Neural progenitor cell (in vitro differentiated cells): ENCODE measurements at regions not wholly inside any gene's neighbourhood (a gene's known extent, or its start where the extent isn't known, plus 50 kb on each side); places are given as distances from the start of the nearest gene placed in this dataset.

Experiments used
- DNase-seq: peaks from one replicate; pipeline ENCODE4 v3.0.0-alpha.2; 2016; ENCODE audit warnings: low spot score
- H2AFZ ChIP-seq: fragments of 200-600 bp; sonication (generic); replicated peaks from 2 replicates; pipeline ENCODE4 v1.6.1; 2016; ENCODE audit warnings: antibody characterized with exemption
- H3F3A ChIP-seq: fragments of 200-600 bp; sonication (generic); 2 replicates; pipeline ENCODE4 v1.6.1; 2016; ENCODE audit warnings: antibody characterized with exemption, low read depth
- H3K27ac ChIP-seq: fragments of 200-600 bp; sonication (generic); 2 replicates; pipeline ENCODE4 v1.5.1; 2016; ENCODE audit warnings: mild to moderate bottlenecking
- H3K27me3 ChIP-seq: fragments of 200-600 bp; sonication (generic); 2 replicates; pipeline ENCODE4 v1.6.1; 2016; ENCODE audit warnings: mild to moderate bottlenecking, moderate library complexity
- H3K36me3 ChIP-seq: fragments of 200-600 bp; sonication (generic); 2 replicates; pipeline ENCODE4 v1.5.1; 2016
- H3K4me1 ChIP-seq: fragments of 200-600 bp; sonication (generic); 2 replicates; pipeline ENCODE4 v1.6.1; 2016; ENCODE audit warnings: mixed run types
- H3K4me2 ChIP-seq: fragments of 200-600 bp; sonication (generic); 2 replicates; pipeline ENCODE4 v1.6.1; 2016
- H3K4me3 ChIP-seq: fragments of 200-600 bp; sonication (generic); 2 replicates; pipeline ENCODE4 v1.5.1; 2016
- H3K79me2 ChIP-seq: fragments of 200-600 bp; sonication (generic); 2 replicates; pipeline ENCODE4 v1.6.1; 2016; ENCODE audit warnings: low read depth
- H3K9ac ChIP-seq: fragments of 200-600 bp; sonication (generic); 2 replicates; pipeline ENCODE4 v1.6.1; 2016
- H3K9me3 ChIP-seq: fragments of 200-600 bp; sonication (generic); 2 replicates; pipeline ENCODE4 v1.5.1; 2016; ENCODE audit warnings: low read depth
- H4K20me1 ChIP-seq: fragments of 200-600 bp; sonication (generic); 2 replicates; pipeline ENCODE4 v1.6.1; 2016; ENCODE audit warnings: low read depth
- H3K27ac Mint-ChIP-seq: 3 replicates; pipeline ENCODE4 v1.8.0; 2021; ENCODE audit warnings: mixed read lengths
- H3K27me3 Mint-ChIP-seq: 2 replicates; pipeline ENCODE4 v1.8.0; 2022; ENCODE audit warnings: low read depth, mild to moderate bottlenecking, inconsistent platforms, moderate library complexity, mixed read lengths; ENCODE audit not compliant: insufficient read depth
- H3K36me3 Mint-ChIP-seq: 3 replicates; pipeline ENCODE4 v1.8.0; 2021; ENCODE audit warnings: mixed read lengths
- H3K4me1 Mint-ChIP-seq: 3 replicates; pipeline ENCODE4 v1.8.0; 2021; ENCODE audit warnings: mixed read lengths
- H3K4me3 Mint-ChIP-seq: 3 replicates; pipeline ENCODE4 v1.8.0; 2021; ENCODE audit warnings: mild to moderate bottlenecking, moderate library complexity, mixed read lengths
- H3K9me3 Mint-ChIP-seq: 3 replicates; pipeline ENCODE4 v1.8.0; 2020; ENCODE audit warnings: mixed read lengths
- CTCF ChIP-seq: fragments of 200-600 bp; sonication (generic); IDR thresholded peaks from 2 replicates; pipeline ENCODE4 v1.5.1; 2017; ENCODE audit warnings: antibody characterized with exemption, mild to moderate bottlenecking
- EZH2 ChIP-seq: fragments of 200-600 bp; sonication (generic); IDR thresholded peaks from 2 replicates; pipeline ENCODE4 v1.6.1; 2017; ENCODE audit warnings: antibody characterized with exemption, mild to moderate bottlenecking, moderate library complexity
- EZH2phosphoT487 ChIP-seq: fragments of 200-600 bp; sonication (generic); IDR thresholded peaks from 2 replicates; pipeline ENCODE4 v1.6.1; 2017; ENCODE audit warnings: antibody characterized with exemption

GRCh38 chr6:126173265-126173664 is 166.7 kb upstream of the CENPW start:
- no peak overlapping the region for H3K9ac ChIP-seq
- Mint-ChIP-seq H3K27me3 (no peaks in the 10 kb centered on the region), H3K36me3 (no peaks in the 10 kb centered on the region), H3K4me3 (no peak overlapping the region), H3K9me3 (no peaks in the 10 kb centered on the region), H3K27ac (no peak overlapping the region), H3K4me1 (peaks cover 19% of the 10 kb centered on the region)
- no peak overlapping the region for H3K4me2 ChIP-seq
- no peak overlapping the region for H3K27ac ChIP-seq
- no peaks in the 10 kb centered on the region for H3K27me3 ChIP-seq
- no peaks in the 10 kb centered on the region for H3K9me3 ChIP-seq
- H2AFZ ChIP-seq = no peak overlapping the region
- no peaks in the 10 kb centered on the region for H3K79me2 ChIP-seq
- peaks cover 20% of the 10 kb centered on the region for H3K4me1 ChIP-seq
- no peaks in the 10 kb centered on the region for H3K36me3 ChIP-seq
- TF ChIP-seq EZH2phosphoT487 (no peak), EZH2 (no peak), CTCF (no peak)
- no peaks in the 10 kb centered on the region for H4K20me1 ChIP-seq
- H3K4me3 ChIP-seq = no peak overlapping the region
- H3F3A ChIP-seq = no peaks in the 10 kb centered on the region
- no peak for DNase-seq

GRCh38 chr6:126174697-126175096 is 165.2 kb upstream of the CENPW start:
- Mint-ChIP-seq H3K27ac (no peak overlapping the region), H3K36me3 (no peaks in the 10 kb centered on the region), H3K27me3 (no peaks in the 10 kb centered on the region), H3K4me1 (peaks cover 19% of the 10 kb centered on the region), H3K4me3 (no peak overlapping the region), H3K9me3 (no peaks in the 10 kb centered on the region)
- Histone ChIP-seq H3F3A (no peaks in the 10 kb centered on the region), H3K36me3 (no peaks in the 10 kb centered on the region), H3K4me2 (no peak overlapping the region), H3K27ac (no peak overlapping the region), H3K79me2 (no peaks in the 10 kb centered on the region), H3K9me3 (no peaks in the 10 kb centered on the region), H2AFZ (no peak overlapping the region), H3K27me3 (no peaks in the 10 kb centered on the region), H3K4me1 (peaks cover 20% of the 10 kb centered on the region), H4K20me1 (no peaks in the 10 kb centered on the region), H3K4me3 (no peak overlapping the region), H3K9ac (no peak overlapping the region)
- DNase-seq = no peak
- TF ChIP-seq EZH2phosphoT487 (no peak), EZH2 (no peak), CTCF (no peak)

GRCh38 chr6:126175251-126175650 is 164.7 kb upstream of the CENPW start:
- no peaks in the 10 kb centered on the region for H3K9me3 Mint-ChIP-seq
- H3K36me3 ChIP-seq = no peaks in the 10 kb centered on the region
- peaks cover 22% of the 10 kb centered on the region for H3K4me1 ChIP-seq
- no peak overlapping the region for H3K9ac ChIP-seq
- H4K20me1 ChIP-seq = no peaks in the 10 kb centered on the region
- no peak for TF ChIP-seq EZH2
- TF ChIP-seq CTCF = no peak
- no peak for TF ChIP-seq EZH2phosphoT487
- no peak overlapping the region for H3K4me3 Mint-ChIP-seq
- H3K79me2 ChIP-seq = no peaks in the 10 kb centered on the region
- peaks cover 19% of the 10 kb centered on the region for H3K4me1 Mint-ChIP-seq
- no peaks in the 10 kb centered on the region for H3K36me3 Mint-ChIP-seq
- no peaks in the 10 kb centered on the region for H3F3A ChIP-seq
- no peaks in the 10 kb centered on the region for H3K27me3 Mint-ChIP-seq
- no peak for DNase-seq
- H3K27ac ChIP-seq = no peak overlapping the region
- no peak overlapping the region for H2AFZ ChIP-seq
- no peak overlapping the region for H3K4me2 ChIP-seq
- no peaks in the 10 kb centered on the region for H3K27me3 ChIP-seq
- H3K27ac Mint-ChIP-seq = no peak overlapping the region
- no peaks in the 10 kb centered on the region for H3K9me3 ChIP-seq
- no peak overlapping the region for H3K4me3 ChIP-seq
